GM10266 (cell line): ENCODE measurements at regions not wholly inside any gene's neighbourhood (a gene's known extent, or its start where the extent isn't known, plus 50 kb on each side); places are given as distances from the start of the nearest gene placed in this dataset.

Experiments used
- DNase-seq: peaks from one replicate; pipeline ENCODE4 v3.0.0; 2012; ENCODE audit errors: extremely low spot score
- TF ChIP-seq, protein P1 (sequence below): IDR thresholded peaks from 2 replicates; pipeline ENCODE4 v1.5.1; 2012; ENCODE audit warnings: mild to moderate bottlenecking, low read depth; ENCODE audit not compliant: control insufficient read depth, insufficient read depth; ENCODE audit errors: missing control alignments

DNA sequence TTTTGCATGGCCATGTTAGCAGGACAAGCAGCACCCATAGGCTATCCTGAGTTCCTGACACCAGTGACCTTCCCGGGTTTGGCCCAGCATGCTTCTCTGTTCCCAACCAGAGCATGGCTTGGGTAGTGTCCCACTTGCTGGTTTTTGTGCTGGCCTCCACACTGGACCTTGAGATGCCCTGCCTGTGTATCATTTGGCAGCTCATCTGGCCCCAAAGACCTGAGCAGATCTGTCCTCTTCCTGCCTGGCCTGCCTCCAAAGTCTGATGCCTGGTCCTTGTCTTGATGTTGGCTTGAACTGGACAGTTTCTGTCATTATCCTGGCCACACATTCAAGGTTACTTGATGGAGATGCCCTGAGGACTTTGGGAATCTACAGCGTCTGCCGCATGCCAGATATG is 590.7 kb upstream of the KLF4 start:
- TF ChIP-seq, protein P1, sequence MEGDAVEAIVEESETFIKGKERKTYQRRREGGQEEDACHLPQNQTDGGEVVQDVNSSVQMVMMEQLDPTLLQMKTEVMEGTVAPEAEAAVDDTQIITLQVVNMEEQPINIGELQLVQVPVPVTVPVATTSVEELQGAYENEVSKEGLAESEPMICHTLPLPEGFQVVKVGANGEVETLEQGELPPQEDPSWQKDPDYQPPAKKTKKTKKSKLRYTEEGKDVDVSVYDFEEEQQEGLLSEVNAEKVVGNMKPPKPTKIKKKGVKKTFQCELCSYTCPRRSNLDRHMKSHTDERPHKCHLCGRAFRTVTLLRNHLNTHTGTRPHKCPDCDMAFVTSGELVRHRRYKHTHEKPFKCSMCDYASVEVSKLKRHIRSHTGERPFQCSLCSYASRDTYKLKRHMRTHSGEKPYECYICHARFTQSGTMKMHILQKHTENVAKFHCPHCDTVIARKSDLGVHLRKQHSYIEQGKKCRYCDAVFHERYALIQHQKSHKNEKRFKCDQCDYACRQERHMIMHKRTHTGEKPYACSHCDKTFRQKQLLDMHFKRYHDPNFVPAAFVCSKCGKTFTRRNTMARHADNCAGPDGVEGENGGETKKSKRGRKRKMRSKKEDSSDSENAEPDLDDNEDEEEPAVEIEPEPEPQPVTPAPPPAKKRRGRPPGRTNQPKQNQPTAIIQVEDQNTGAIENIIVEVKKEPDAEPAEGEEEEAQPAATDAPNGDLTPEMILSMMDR = no peak
- no peak for DNase-seq

DNA sequence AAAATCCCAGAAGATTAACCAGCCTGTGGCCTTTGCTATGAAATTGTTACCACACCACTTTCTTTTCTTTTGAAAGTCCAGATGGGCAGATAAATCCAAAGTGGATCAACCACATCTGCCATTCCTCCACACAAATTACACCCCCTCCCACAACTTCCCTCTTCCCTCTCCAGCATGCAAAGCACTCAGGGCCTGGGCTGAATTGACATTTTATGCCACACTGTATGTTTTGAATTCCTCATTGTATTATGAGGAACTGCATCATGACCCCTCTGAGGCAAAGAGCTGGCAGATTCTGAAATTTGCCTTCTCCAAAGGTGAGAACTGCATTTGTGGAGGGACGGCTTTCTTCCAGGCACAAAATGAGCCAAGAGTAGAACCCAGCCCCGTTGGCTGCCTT is 589.2 kb upstream of the KLF4 start:
- DNase-seq = no peak
- TF ChIP-seq, protein P1 = no peak

DNA sequence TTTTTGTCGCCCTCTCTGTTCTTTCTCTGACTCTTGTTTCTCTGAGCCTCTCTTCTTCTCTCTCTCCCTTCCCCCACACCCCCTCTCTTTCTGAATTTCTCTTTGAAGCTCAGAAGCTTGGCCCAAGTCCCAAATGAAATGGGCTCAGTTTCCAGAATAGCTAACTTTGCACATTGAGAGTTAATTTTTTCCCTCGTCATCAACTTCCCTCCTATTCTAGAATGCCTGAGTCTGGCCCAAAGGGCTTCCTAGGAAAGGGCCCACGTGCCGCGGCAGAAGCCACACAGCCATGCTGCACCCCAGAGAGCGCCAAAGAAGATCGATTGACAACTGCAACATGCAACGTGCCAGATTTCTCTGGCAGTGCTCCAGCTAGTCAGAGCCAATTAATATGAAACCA is 588.8 kb upstream of the KLF4 start:
- DNase-seq = no peak
- TF ChIP-seq, protein P1 = no peak

DNA sequence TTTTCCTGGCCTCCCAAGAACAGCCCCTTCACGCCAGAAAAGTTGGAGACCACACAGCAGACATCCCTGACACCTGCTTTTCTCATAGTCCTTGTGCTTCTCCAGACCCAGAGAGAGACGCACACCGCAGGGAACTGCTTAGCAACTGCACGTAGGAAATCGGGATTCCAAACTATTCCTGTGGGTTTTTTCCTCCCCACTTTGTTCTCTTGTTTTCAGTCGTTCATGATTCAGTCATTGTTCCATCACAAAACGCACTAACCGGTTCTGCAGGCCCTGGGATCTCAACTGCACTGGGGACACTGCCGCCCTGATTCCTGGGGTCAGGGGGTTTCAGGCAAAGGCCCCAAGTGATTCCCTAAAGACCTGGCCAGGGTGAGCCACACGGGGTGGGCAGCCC is 588.0 kb upstream of the KLF4 start:
- TF ChIP-seq, protein P1 = no peak
- DNase-seq = no peak

DNA sequence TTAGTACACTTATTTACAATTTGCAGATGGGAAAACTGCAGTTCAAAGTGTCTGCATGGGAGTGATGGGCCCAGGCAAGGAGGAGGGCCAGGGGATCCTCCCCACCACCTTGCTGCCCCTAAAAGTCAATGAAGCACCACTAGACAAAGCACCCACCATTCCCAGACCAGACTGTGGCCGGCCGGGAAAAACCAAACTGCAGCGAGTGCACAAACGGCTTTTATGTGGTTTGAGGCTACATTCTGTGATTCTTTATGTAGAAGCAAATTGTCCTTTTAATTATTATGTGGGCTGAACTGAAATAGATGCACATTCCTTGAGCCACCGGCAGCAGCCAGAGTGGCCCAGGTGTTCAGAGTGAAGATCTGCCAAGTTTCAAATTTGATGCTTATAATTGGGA is 585.3 kb upstream of the KLF4 start:
- TF ChIP-seq, protein P1 = no peak
- no peak for DNase-seq

DNA sequence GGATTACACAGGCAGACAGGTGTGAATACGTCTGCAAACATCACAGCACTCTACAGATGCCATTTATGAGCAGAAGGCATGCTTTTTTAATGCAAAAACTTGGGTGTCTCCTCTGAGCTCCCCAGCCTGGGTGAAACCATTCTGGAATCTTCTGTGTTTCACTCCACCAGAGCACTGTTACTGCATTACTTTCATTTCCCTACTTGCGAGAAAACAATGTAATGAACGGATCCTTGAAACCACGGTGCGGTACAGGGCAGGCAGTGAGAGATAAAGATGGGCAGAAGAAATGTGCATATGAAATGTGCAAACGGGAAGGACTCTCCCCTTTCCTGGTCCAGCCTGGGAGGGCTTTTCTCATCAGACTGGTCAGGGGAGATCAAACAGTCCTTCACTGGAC is 584.3 kb upstream of the KLF4 start:
- TF ChIP-seq, protein P1 = no peak
- no peak for DNase-seq

DNA sequence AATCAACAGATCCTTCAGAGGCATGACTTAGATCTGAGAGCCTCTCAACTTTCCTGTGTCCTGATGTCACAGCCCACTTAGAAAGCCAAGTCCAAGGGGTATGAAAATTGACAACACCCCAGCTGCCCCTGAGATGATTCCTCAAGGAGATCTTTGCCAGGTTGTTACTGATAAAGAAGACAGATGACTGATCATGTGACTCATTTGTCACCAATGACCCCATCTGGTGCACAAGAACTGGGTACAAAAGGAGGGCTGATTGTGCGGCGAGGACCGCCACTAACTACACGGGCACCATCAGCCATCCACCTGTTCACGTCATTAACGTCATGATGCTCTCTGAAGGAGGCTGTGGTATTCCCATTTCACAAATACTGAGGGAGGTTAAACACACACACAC is 583.2 kb upstream of the KLF4 start:
- no peak for DNase-seq
- TF ChIP-seq, protein P1 = no peak
